BJ (cell line): ENCODE measurements at regions not wholly inside any gene's neighbourhood (a gene's known extent, or its start where the extent isn't known, plus 50 kb on each side); places are given as distances from the start of the nearest gene placed in this dataset.

Experiments used
- CTCF ChIA-PET: fragments of 350-600 bp; formaldehyde crosslinking; extraction: SDS; loops from one replicate; lab custom pipeline; 2021; ENCODE audit warnings: antibody characterized with exemption, inconsistent platforms; lab: Yijun Ruan, JAX
- POLR2A ChIA-PET: fragments of 300-600 bp; sonication (Branson Sonifier 250); formaldehyde crosslinking; extraction: SDS; loops from one replicate; lab custom pipeline; 2021; ENCODE audit warnings: antibody characterized with exemption; lab: Charles Lee
- DNase-seq: peaks from one replicate; pipeline ENCODE4 v3.0.0-alpha.2; 2011; ENCODE audit warnings: low read depth
- H3K27me3 ChIP-seq: 2 replicates; pipeline ENCODE4 v1.6.0; 2011; ENCODE audit warnings: low read length; ENCODE audit not compliant: control insufficient read depth, insufficient read depth
- H3K36me3 ChIP-seq: 2 replicates; pipeline ENCODE4 v1.5.1; 2011; ENCODE audit warnings: low read length; ENCODE audit not compliant: control insufficient read depth, insufficient read depth
- H3K4me3 ChIP-seq: 2 replicates; pipeline ENCODE4 v1.5.1; 2011; ENCODE audit warnings: low read depth, mild to moderate bottlenecking, control low read depth, low read length
- CTCF ChIP-seq: IDR thresholded peaks from 2 replicates; pipeline ENCODE4 v1.5.1; 2011; ENCODE audit warnings: low read depth, mild to moderate bottlenecking, control low read depth, inconsistent platforms, low read length, moderate library complexity; ENCODE audit not compliant: insufficient read depth

GRCh38 chr18:75134611-75134975 lies 74.3 kb downstream of the PTGR3 start:
- POLR2A ChIA-PET, result no interaction called here
- TF ChIP-seq CTCF, result no peak
- DNase-seq, result no peak
- CTCF ChIA-PET, result no interaction called here
- H3K27me3 ChIP-seq, result 0 out of 2 replicates have a peak, but pooled peaks cover 2% of the 10 kb centered on the region
- H3K36me3 ChIP-seq, result no peaks in the 10 kb centered on the region
- H3K4me3 ChIP-seq, result no peak overlapping the region

DNA sequence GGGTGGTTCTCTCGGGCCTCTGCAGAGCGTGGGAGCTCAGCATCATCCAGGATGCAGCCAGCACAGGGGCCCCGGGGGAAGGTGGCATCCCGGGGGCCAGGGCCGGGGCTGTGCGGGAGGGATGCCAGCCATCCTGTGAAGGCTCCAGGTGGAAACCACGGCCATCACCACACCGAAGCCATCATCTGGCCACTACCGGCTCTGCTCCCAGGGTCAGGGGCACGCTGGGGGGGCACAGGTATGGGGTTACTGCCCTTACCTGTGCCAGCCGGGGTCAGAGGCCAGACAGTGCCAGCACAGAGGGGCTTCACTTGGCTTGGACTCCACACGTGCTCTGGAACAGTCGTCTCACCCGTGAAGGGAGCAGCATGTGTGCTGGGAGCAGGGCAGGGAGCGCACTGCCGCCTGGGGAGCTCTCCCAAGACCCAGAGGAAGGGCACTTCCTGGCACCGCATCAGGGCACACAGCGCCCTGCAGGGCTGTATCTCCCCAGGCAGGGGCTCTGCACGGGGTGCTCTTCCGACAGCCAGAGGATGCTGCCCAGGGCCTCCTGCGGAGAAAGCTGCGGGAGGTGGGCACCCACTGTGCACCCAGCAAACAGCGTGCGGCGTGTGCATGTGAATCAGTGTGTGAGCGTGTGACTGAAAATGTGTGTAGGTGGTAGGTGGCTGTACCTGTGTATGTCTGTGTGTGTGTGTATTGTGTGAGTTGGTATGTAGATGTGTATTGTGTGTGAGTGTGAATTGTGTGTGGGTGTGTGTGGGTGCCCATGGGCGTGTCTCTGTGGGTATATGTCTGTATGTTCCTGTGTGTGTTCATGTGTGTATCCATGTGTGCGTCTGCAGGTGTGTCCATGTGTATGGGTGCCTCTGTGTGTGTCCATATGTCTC lies 75.0 kb downstream of the PTGR3 start:
- Histone ChIP-seq H3K36me3 (no peaks in the 10 kb centered on the region), H3K4me3 (no peak overlapping the region), H3K27me3 (0 out of 2 replicates have a peak, but pooled peaks cover 2% of the 10 kb centered on the region)
- TF ChIP-seq CTCF, result no peak
- CTCF ChIA-PET, result no interaction called here
- DNase-seq, result no peak
- POLR2A ChIA-PET, result no interaction called here

DNA sequence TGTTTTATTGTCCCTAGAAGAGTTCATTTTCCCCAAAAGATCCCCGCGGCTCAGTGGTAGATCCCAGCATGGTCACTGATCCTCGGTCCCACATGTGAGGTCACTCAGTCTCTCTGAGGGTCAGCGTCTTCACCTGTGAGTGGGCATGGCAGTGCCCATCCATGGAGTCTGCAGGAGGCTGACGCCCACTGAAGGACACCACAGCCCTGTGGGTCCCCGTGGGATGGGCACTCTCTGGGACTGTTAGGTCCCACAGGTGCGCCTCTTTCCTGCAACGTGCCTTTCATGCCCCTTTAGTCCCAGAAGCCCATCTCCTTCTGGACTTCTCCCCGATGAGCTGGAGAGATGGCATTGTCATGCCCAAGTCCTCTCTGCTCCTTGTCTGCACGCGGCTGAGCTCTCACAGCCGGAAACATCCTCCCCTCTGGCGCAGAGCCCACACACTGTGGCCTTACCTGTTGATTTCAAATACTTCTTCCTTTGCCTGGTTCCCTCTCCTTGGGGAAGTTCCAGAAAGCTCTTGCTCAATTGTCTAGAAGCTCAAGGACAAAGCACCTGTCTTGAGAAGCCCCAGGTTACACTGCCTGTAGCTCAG lies 75.9 kb downstream of the PTGR3 start:
- POLR2A ChIA-PET, result no interaction called here
- Histone ChIP-seq H3K4me3 (no peak overlapping the region), H3K27me3 (peaks cover 2% of the 10 kb centered on the region; the same call in 1 of the 2 replicates), H3K36me3 (no peaks in the 10 kb centered on the region)
- CTCF ChIA-PET, result interaction anchor here (2.3 kb wide), 1 partner anchor 9 kb away, joined by 8 read pairs; no protein-coding TSS in a partner anchor
- TF ChIP-seq CTCF, result no peak
- no peak for DNase-seq

- Histone ChIP-seq H3K36me3 (no peaks in the 10 kb centered on the region), H3K4me3 (no peak overlapping the region), H3K27me3 (peaks cover 2% of the 10 kb centered on the region; the same call in 1 of the 2 replicates)
- DNase-seq, result no peak
- ChIA-PET CTCF (interaction anchor here (2.3 kb wide), 1 partner anchor 10 kb away, joined by 8 read pairs; no protein-coding TSS in a partner anchor), POLR2A (no interaction called here)
- no peak for TF ChIP-seq CTCF
These were observed 76.7 kb downstream of the PTGR3 start for GRCh38 chr18:75132098-75132870.
